GM12878 (cell line): ENCODE measurements at regions not wholly inside any gene's neighbourhood (a gene's known extent, or its start where the extent isn't known, plus 50 kb on each side); places are given as distances from the start of the nearest gene placed in this dataset.

Source experiments
- ATAC-seq: fragments of 200-7000 bp; cut with Tn5 transposase; 3 replicates; pipeline ENCODE4 v1.9.1; 2020; ENCODE audit warnings: mild to moderate bottlenecking, moderate library complexity
- BruUV-seq: library from RNA; stranded (reverse); fragments of 400-500 nt; replicated peaks from 2 replicates; lab custom pipeline; 2021; lab: Mats Ljungman, UMichigan
- CTCF ChIA-PET: fragments of 300-600 bp; sonication (Branson Sonifier 250); formaldehyde crosslinking; extraction: SDS; loops from one replicate; lab custom pipeline; 2021; ENCODE audit warnings: inconsistent platforms; lab: Yijun Ruan, JAX
- POLR2A ChIA-PET: fragments of 350-600 bp; formaldehyde crosslinking; extraction: SDS; loops from one replicate; lab custom pipeline; 2021; ENCODE audit warnings: inconsistent platforms; lab: Charles Lee
- RAD21 ChIA-PET: fragments of 300-600 bp; sonication (Branson Sonifier 250); formaldehyde crosslinking; loops from one replicate; lab custom pipeline; 2023; ENCODE audit warnings: antibody characterized with exemption; ENCODE audit not compliant: unreplicated experiment; lab: Charles Lee
- SMC1A ChIA-PET: fragments of 300-600 bp; sonication (Branson Sonifier 250); formaldehyde crosslinking; loops from one replicate; lab custom pipeline; 2023; ENCODE audit not compliant: unreplicated experiment, uncharacterized antibody; lab: Charles Lee
- DNase-seq: peaks from one replicate; pipeline ENCODE4 v3.0.0-alpha.2; 2011; ENCODE audit warnings: low read depth, low spot score
- FAIRE-seq: peaks from 3 replicates; lab custom pipeline; 2011; peaks lifted over from hg19 to GRCh38; lab: Jason Lieb, UNC
- H2AFZ ChIP-seq: 2 replicates; pipeline ENCODE4 v1.6.0; 2011; ENCODE audit warnings: low read depth, low read length, control low read depth; ENCODE audit not compliant: control insufficient read depth
- H3K27ac ChIP-seq: 2 replicates; pipeline ENCODE4 v1.5.1; 2011; ENCODE audit warnings: control low read depth; ENCODE audit not compliant: control insufficient read depth, insufficient read depth
- H3K27me3 ChIP-seq, 2 experiments: replicated peaks in 1 of 2; 2 replicates each; pipeline versions ENCODE4 v1.6.0 to v1.6.1; 2011; ENCODE audit warnings: low read length in 1 of 2; ENCODE audit not compliant: control insufficient read depth in 2 of 2, insufficient read depth in 2 of 2
- H3K36me3 ChIP-seq, 2 experiments: 2 replicates each; pipeline ENCODE4 v1.5.1; 2011; ENCODE audit warnings: low read length in 1 of 2; ENCODE audit not compliant: control insufficient read depth in 2 of 2, insufficient read depth in 2 of 2
- H3K4me1 ChIP-seq: 2 replicates; pipeline ENCODE4 v1.6.1; 2011; ENCODE audit warnings: mild to moderate bottlenecking, low read length, moderate library complexity, mixed read lengths; ENCODE audit not compliant: control insufficient read depth, insufficient read depth
- H3K4me2 ChIP-seq: 2 replicates; pipeline ENCODE4 v1.6.0; 2011; ENCODE audit warnings: control low read depth; ENCODE audit not compliant: control insufficient read depth, insufficient read depth
- H3K4me3 ChIP-seq: fragments of 200-600 bp; sonication (generic); 2 replicates; pipeline ENCODE4 v1.5.1; 2016
- H3K79me2 ChIP-seq: 2 replicates; pipeline ENCODE4 v1.6.0; 2011; ENCODE audit warnings: low read length; ENCODE audit not compliant: control insufficient read depth, insufficient read depth
- H3K9ac ChIP-seq: 2 replicates; pipeline ENCODE4 v1.8.0; 2011; ENCODE audit warnings: low read length, control low read depth, mixed read lengths; ENCODE audit not compliant: control insufficient read depth, insufficient read depth
- H3K9me3 ChIP-seq: replicated peaks from 3 replicates; pipeline ENCODE4 v1.5.1; 2011; ENCODE audit warnings: mild to moderate bottlenecking, low read length; ENCODE audit not compliant: control insufficient read depth, insufficient read depth
- H4K20me1 ChIP-seq: 2 replicates; pipeline ENCODE4 v1.6.0; 2011; ENCODE audit not compliant: control insufficient read depth, insufficient read depth
- ATF3 ChIP-seq: IDR thresholded peaks from 2 replicates; pipeline ENCODE4 v1.6.1; 2011; ENCODE audit warnings: low read depth, mild to moderate bottlenecking, low read length, moderate library complexity, borderline replicate concordance; ENCODE audit errors: extremely low read depth
- BHLHE40 ChIP-seq, 2 experiments: fragments of 450-650 bp in 1 of 2; IDR thresholded peaks; 2 replicates each; pipeline ENCODE4 v1.6.1; 2011 to 2017; ENCODE audit warnings: low read depth in 2 of 2, borderline replicate concordance in 1 of 2, improper control_type of control experiment in 1 of 2, low read length in 1 of 2, mild to moderate bottlenecking in 1 of 2
- CUX1 ChIP-seq: IDR thresholded peaks from 2 replicates; pipeline ENCODE4 v1.6.1; 2012; ENCODE audit warnings: improper control_type of control experiment, low read depth, low read length; ENCODE audit not compliant: insufficient replicate concordance
- E2F4 ChIP-seq: IDR thresholded peaks from 2 replicates; pipeline ENCODE4 v1.6.1; 2012; ENCODE audit warnings: low read depth, low read length, improper control_type of control experiment
- EP300 ChIP-seq, 2 experiments: fragments of 150-350 bp in 1 of 2; IDR thresholded peaks; 2 replicates each; pipeline ENCODE4 v1.6.1; 2011 to 2012; ENCODE audit warnings: low read depth in 2 of 2, low read length in 2 of 2, borderline replicate concordance in 1 of 2, improper control_type of control experiment in 1 of 2, inconsistent platforms in 1 of 2; ENCODE audit not compliant: control insufficient read depth in 1 of 2
- EZH2 ChIP-seq: IDR thresholded peaks from 2 replicates; pipeline ENCODE4 v1.6.1; 2012; ENCODE audit warnings: low read depth, mild to moderate bottlenecking, control low read depth, inconsistent platforms, low read length, borderline replicate concordance; ENCODE audit not compliant: control insufficient read depth
- GATAD2B ChIP-seq: fragments of 450-650 bp; conservative IDR thresholded peaks from 2 replicates; pipeline ENCODE4 v1.6.1; 2017; ENCODE audit warnings: low read depth, mild to moderate bottlenecking, moderate library complexity
- IRF5 ChIP-seq: fragments of 450-650 bp; IDR thresholded peaks from 2 replicates; pipeline ENCODE4 v1.6.1; 2017; ENCODE audit warnings: borderline replicate concordance
- JUNB ChIP-seq: IDR thresholded peaks from 2 replicates; pipeline ENCODE4 v1.6.1; 2016; ENCODE audit warnings: antibody characterized with exemption, mild to moderate bottlenecking
- MAX ChIP-seq: IDR thresholded peaks from 2 replicates; pipeline ENCODE4 v1.6.1; 2012; ENCODE audit warnings: low read depth, low read length, improper control_type of control experiment
- NRF1 ChIP-seq: conservative IDR thresholded peaks from 2 replicates; pipeline ENCODE4 v1.6.1; 2011; ENCODE audit warnings: mild to moderate bottlenecking, low read depth, low read length, improper control_type of control experiment
- PBX3 ChIP-seq: IDR thresholded peaks from 2 replicates; pipeline ENCODE4 v1.6.1; 2011; ENCODE audit warnings: mild to moderate bottlenecking, low read depth, low read length, moderate library complexity; ENCODE audit not compliant: insufficient replicate concordance
- RAD21 ChIP-seq: IDR thresholded peaks from 2 replicates; pipeline ENCODE4 v1.6.1; 2011; ENCODE audit warnings: mild to moderate bottlenecking, low read depth, low read length, moderate library complexity; ENCODE audit not compliant: insufficient read depth
- SREBF1 ChIP-seq: IDR thresholded peaks from 2 replicates; pipeline ENCODE4 v1.6.1; 2012; ENCODE audit warnings: mild to moderate bottlenecking, low read length
- whole genome bisulfite sequencing: methylation state at CpG from one replicate; pipeline ENCODE4 v1.1.6; 2016; ENCODE audit warnings: low lambda C conversion rate; ENCODE audit not compliant: insufficient replicate concordance, insufficient coverage; ENCODE audit errors: missing lambda C conversion rate; 5-methylcytosine and 5-hydroxymethylcytosine counted together
- in situ Hi-C: fragments of 300-500 bp; cut with MboI; formaldehyde crosslinking; loops from 9 replicates; pipeline ENCODE4 v1.14.3; 2018; ENCODE audit warnings: mixed read lengths
- intact Hi-C: fragments of 100-400 bp; cut with micrococcal nuclease; formaldehyde crosslinking; loops from one replicate; pipeline ENCODE4 v1.14.2; 2022; ENCODE audit not compliant: unreplicated experiment

- no peak overlapping the region for H3K27ac ChIP-seq
- intact Hi-C loops (no loop called here), in situ Hi-C loops (no loop called here)
- no TSS peak for BruUV-seq
- H3K79me2 ChIP-seq = no peaks in the 10 kb centered on the region
- no peaks in the 10 kb centered on the region for H3K36me3 ChIP-seq
- RAD21 ChIA-PET = no interaction called here
- H3K9ac ChIP-seq = no peak overlapping the region
- H3K27me3 ChIP-seq = no peaks in the 10 kb centered on the region
- H3K4me2 ChIP-seq = no peak overlapping the region
- H3K4me3 ChIP-seq = no peak overlapping the region
- POLR2A ChIA-PET = no interaction called here
- no peaks in the 10 kb centered on the region for H3K9me3 ChIP-seq
- DNase-seq (no peak), FAIRE-seq (no peak), ATAC-seq (no peak)
- CTCF ChIA-PET = interaction anchor here (1.0 kb wide), 1 partner anchor 16 kb away, joined by 4 read pairs; no protein-coding TSS in a partner anchor
- WGBS = 41% methylated on average over 4 of the region's 4 CpGs
- H4K20me1 ChIP-seq = no peaks in the 10 kb centered on the region
- SMC1A ChIA-PET = interaction anchor here (0.6 kb wide), 1 partner anchor 358 kb away, joined by 3 read pairs; no protein-coding TSS in a partner anchor
- H3K4me1 ChIP-seq = no peaks in the 10 kb centered on the region
- no peak overlapping the region for H2AFZ ChIP-seq
- TF ChIP-seq EZH2 (no peak), SREBF1 (no peak), NRF1 (no peak), GATAD2B (no peak), ATF3 (no peak), EP300 (IDR thresholded peaks at IDR 0.05; ENCODE audit: borderline replicate concordance in 1 of 2, control insufficient read depth in 1 of 2, low read depth in 2 of 2, low read length in 2 of 2) (no peak), MAX (no peak), BHLHE40 (IDR thresholded peaks at IDR 0.05; ENCODE audit: borderline replicate concordance in 1 of 2, low read depth in 2 of 2, low read length in 1 of 2) (no peak), CUX1 (no peak), RAD21 (no peak), JUNB (no peak), PBX3 (no peak), E2F4 (no peak), IRF5 (no peak)
Observed at GRCh38 chr2:163474319-163474744, 261.5 kb downstream of the FIGN start.
